ENCODE measurements at regions not wholly inside any gene's neighbourhood (a gene's known extent, or its start where the extent isn't known, plus 50 kb on each side); places are given as distances from the start of the nearest gene placed in this dataset.

DNA sequence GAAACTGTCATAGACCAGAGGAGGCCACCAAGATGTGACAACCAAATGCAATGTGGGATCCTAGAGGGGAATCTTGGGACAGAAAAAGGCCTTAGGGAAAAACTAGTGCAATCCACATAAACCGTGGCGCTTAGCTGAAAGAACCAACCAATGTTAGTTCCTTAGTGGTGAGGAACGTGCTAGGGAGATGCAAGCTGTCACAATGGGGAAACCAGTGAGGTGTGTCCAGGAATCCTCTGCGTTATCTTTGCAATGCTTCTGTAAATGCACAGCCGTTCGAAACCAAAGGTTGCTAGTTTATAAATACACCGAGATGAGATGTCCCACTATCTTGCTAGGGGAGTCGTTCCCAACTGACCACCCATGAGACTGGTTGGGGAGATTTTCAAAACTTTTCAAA lies 157.0 kb upstream of the ID2 start:
- Histone ChIP-seq H3K79me2 (ENCODE audit: insufficient read depth, low read length) (no peaks in the 10 kb centered on the region), H3K9me2 (replicated peaks; ENCODE audit: low read depth, low read length) (no peaks in the 10 kb centered on the region), H3K4me2 (ENCODE audit: low read depth, low read length, poor library complexity, severe bottlenecking) (no peak overlapping the region), H2AFZ (ENCODE audit: low read length) (no peak overlapping the region), H4K20me1 (ENCODE audit: insufficient read depth, low read length, poor library complexity, severe bottlenecking) (no peaks in the 10 kb centered on the region), H3K9me3 (ENCODE audit: insufficient read depth, low read depth, low read length) (no peaks in the 10 kb centered on the region), H3K4me1 (ENCODE audit: insufficient read depth, low read length, poor library complexity, severe bottlenecking) (peaks cover 65% of the 10 kb centered on the region), H3K9ac (ENCODE audit: low read depth, low read length, poor library complexity, severe bottlenecking) (no peak overlapping the region), H3K27me3 (ENCODE audit: insufficient read depth, low read length, poor library complexity, severe bottlenecking) (no peaks in the 10 kb centered on the region), H3F3A (ENCODE audit: low read depth) (no peaks in the 10 kb centered on the region), H3K36me3 (ENCODE audit: insufficient read depth, low read length) (no peaks in the 10 kb centered on the region), H3K4me3 (ENCODE audit: low read length, poor library complexity, severe bottlenecking) (no peak overlapping the region)
- TF ChIP-seq EZH2phosphoT487 (IDR thresholded peaks at IDR 0.05; ENCODE audit: borderline replicate concordance) = no peak
- TF ChIP-seq, protein P1, sequence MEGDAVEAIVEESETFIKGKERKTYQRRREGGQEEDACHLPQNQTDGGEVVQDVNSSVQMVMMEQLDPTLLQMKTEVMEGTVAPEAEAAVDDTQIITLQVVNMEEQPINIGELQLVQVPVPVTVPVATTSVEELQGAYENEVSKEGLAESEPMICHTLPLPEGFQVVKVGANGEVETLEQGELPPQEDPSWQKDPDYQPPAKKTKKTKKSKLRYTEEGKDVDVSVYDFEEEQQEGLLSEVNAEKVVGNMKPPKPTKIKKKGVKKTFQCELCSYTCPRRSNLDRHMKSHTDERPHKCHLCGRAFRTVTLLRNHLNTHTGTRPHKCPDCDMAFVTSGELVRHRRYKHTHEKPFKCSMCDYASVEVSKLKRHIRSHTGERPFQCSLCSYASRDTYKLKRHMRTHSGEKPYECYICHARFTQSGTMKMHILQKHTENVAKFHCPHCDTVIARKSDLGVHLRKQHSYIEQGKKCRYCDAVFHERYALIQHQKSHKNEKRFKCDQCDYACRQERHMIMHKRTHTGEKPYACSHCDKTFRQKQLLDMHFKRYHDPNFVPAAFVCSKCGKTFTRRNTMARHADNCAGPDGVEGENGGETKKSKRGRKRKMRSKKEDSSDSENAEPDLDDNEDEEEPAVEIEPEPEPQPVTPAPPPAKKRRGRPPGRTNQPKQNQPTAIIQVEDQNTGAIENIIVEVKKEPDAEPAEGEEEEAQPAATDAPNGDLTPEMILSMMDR (conservative IDR thresholded peaks at IDR 0.05; ENCODE audit: low read length) = no peak

DNA sequence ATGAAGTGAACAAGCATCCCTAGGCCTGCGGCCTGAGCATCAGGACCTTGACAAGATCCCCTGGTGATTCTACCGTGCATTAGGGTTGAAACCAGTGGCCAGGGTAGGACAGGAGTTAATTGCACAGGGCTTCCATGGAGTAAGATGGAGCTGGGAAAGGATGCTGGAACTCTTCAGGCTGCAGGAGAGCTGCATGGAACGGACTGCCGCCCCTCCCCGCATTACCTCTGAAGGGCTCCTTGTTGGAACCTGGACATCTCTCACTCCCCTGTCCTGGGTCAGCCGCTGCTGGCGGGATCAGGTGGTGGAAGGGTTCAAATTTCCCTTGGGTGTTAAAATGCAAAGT lies 156.6 kb upstream of the ID2 start:
- no peaks in the 10 kb centered on the region for H3F3A ChIP-seq (ENCODE audit: low read depth)
- no peaks in the 10 kb centered on the region for H4K20me1 ChIP-seq (ENCODE audit: insufficient read depth, low read length, poor library complexity, severe bottlenecking)
- no peaks in the 10 kb centered on the region for H3K9me3 ChIP-seq (ENCODE audit: insufficient read depth, low read depth, low read length)
- peaks cover 61% of the 10 kb centered on the region for H3K4me1 ChIP-seq (ENCODE audit: insufficient read depth, low read length, poor library complexity, severe bottlenecking)
- H3K36me3 ChIP-seq (ENCODE audit: insufficient read depth, low read length) = no peaks in the 10 kb centered on the region
- H2AFZ ChIP-seq (ENCODE audit: low read length) = no peak overlapping the region
- peak overlapping the region; percentile 59 for H3K9ac ChIP-seq (ENCODE audit: low read depth, low read length, poor library complexity, severe bottlenecking)
- no peaks in the 10 kb centered on the region for H3K79me2 ChIP-seq (ENCODE audit: insufficient read depth, low read length)
- no peaks in the 10 kb centered on the region for H3K9me2 ChIP-seq (replicated peaks; ENCODE audit: low read depth, low read length)
- H3K4me2 ChIP-seq (ENCODE audit: low read depth, low read length, poor library complexity, severe bottlenecking) = peak overlapping the region; percentile 40
- TF ChIP-seq, protein P1 (conservative IDR thresholded peaks at IDR 0.05; ENCODE audit: low read length) = no peak
- TF ChIP-seq EZH2phosphoT487 (IDR thresholded peaks at IDR 0.05; ENCODE audit: borderline replicate concordance) = no peak
- H3K4me3 ChIP-seq (ENCODE audit: low read length, poor library complexity, severe bottlenecking) = no peak overlapping the region
- H3K27me3 ChIP-seq (ENCODE audit: insufficient read depth, low read length, poor library complexity, severe bottlenecking) = no peaks in the 10 kb centered on the region

DNA sequence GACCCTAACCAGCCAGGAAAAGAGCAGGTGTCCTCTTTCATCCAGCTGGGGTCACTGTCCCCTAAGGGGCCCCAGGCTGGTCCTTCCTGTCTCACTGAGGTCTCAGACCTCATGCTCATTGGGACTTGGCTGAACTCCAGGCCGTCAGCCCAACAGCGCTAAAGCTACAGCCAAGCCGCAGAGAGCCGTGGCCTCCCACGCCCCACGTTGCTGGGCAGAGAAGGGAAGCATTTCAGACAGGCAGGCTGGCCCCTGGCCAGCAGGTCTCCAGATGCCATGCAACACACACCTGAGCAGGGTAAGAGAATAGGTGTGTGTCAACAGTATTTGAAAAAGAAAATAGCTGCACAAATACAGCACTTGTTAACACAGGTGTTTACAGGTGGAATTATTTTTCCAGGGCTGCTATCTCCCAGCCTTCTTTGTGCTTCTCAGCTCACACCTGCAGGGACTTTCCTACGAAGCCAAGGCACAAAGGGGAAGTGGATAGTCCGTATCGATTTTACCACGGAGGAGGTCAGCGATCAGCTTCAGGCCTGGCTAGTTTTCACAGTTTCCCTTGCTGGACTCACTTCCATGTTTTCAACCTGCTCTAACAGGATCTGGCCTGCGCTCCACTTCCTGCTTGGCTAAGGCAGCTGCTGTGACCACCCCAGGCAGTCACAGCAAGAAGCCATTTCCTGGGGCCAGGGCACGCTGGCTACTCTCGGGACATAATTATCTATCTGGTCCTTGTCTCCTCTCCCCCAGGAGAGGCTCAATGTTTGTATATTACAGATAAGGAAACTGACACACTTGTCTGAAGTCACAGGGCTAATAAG lies 156.1 kb upstream of the ID2 start:
- no peak for TF ChIP-seq EZH2phosphoT487 (IDR thresholded peaks at IDR 0.05; ENCODE audit: borderline replicate concordance)
- TF ChIP-seq, protein P1 (conservative IDR thresholded peaks at IDR 0.05; ENCODE audit: low read length) = peak; percentile 49
- peaks cover 56% of the 10 kb centered on the region for H3K4me1 ChIP-seq (ENCODE audit: insufficient read depth, low read length, poor library complexity, severe bottlenecking)
- no peaks in the 10 kb centered on the region for H3K79me2 ChIP-seq (ENCODE audit: insufficient read depth, low read length)
- no peaks in the 10 kb centered on the region; the same call in 1 of the 2 replicates for H3K9me3 ChIP-seq (ENCODE audit: insufficient read depth, low read depth, low read length)
- no peaks in the 10 kb centered on the region for H3F3A ChIP-seq (ENCODE audit: low read depth)
- no peaks in the 10 kb centered on the region for H3K27me3 ChIP-seq (ENCODE audit: insufficient read depth, low read length, poor library complexity, severe bottlenecking)
- peak overlapping the region; percentile 40 for H3K4me2 ChIP-seq (ENCODE audit: low read depth, low read length, poor library complexity, severe bottlenecking)
- no peak overlapping the region for H3K4me3 ChIP-seq (ENCODE audit: low read length, poor library complexity, severe bottlenecking)
- H3K9me2 ChIP-seq (replicated peaks; ENCODE audit: low read depth, low read length) = no peaks in the 10 kb centered on the region
- H3K9ac ChIP-seq (ENCODE audit: low read depth, low read length, poor library complexity, severe bottlenecking) = peak overlapping the region; percentile 59
- H3K36me3 ChIP-seq (ENCODE audit: insufficient read depth, low read length) = no peaks in the 10 kb centered on the region
- H2AFZ ChIP-seq (ENCODE audit: low read length) = no peak overlapping the region
- no peaks in the 10 kb centered on the region for H4K20me1 ChIP-seq (ENCODE audit: insufficient read depth, low read length, poor library complexity, severe bottlenecking)

Measured in Loucy (cell line).